Spleen (tissue), 7 donors: ENCODE measurements at regions not wholly inside any gene's neighbourhood (a gene's known extent, or its start where the extent isn't known, plus 50 kb on each side); places are given as distances from the start of the nearest gene placed in this dataset.

Source experiments
- CTCF ChIP-seq, 11 experiments: fragments of 200-600 bp in 7 of 11; fragments of 450-650 bp in 4 of 11; sonication (generic) in 4 of 11; IDR thresholded peaks in 8 of 11; conservative IDR thresholded peaks in 3 of 11; 1 replicate in 7 of 11; 2 replicates in 4 of 11; pipeline versions ENCODE4 v1.4.0 to v1.8.0; 2016 to 2021; ENCODE audit warnings: antibody characterized with exemption in 11 of 11, inconsistent platforms in 4 of 11, mild to moderate bottlenecking in 1 of 11
- POLR2AphosphoS5 ChIP-seq, 3 donors: sonication (generic); formaldehyde crosslinking; IDR thresholded peaks; one replicate each; pipeline ENCODE4 v1.5.1; 2017; ENCODE audit warnings: antibody characterized with exemption in 3 of 3
- donor health status: DM: no; HTN: no; CAD: no; lungs with moderate emphysema.
- donor health status: DM: no; HTN: no; CAD: no.
- donor health status: DM: no; HTN: no; CAD: no.

DNA sequence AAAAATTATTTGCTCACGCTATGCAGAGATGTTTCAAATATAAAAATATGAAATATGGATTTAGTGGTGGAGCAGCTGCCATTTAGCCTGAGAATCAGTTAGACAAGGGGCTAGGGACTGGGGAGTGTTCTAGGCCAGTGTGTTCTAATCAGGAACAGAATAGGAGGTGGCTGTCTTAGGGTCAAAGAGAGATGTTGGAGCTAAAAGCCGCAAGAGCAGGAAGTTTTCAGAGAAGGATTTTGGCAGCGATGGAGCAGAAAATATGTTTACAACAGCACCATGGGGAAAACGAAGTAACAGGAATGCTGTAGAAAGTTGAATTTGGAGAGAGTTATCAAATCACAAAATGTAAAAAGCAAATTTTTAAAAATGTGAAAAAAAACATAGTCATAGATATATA is 314.0 kb upstream of the SEMA3A start:
- no peak for TF ChIP-seq CTCF (IDR thresholded peaks at IDR 0.05 in 8 of 11, conservative IDR thresholded peaks at IDR 0.05 in 3 of 11)
- TF ChIP-seq POLR2AphosphoS5 (IDR thresholded peaks at IDR 0.05) = no peak
